HepG2 (cell line): ENCODE measurements at regions not wholly inside any gene's neighbourhood (a gene's known extent, or its start where the extent isn't known, plus 50 kb on each side); places are given as distances from the start of the nearest gene placed in this dataset.

Source experiments
- ERF ChIP-seq: IDR thresholded peaks from 2 replicates; pipeline ENCODE4 v1.6.1; 2018; ENCODE audit warnings: missing biosample characterization, missing genetic modification reagents
- KIAA2018 ChIP-seq: sonication (generic); formaldehyde crosslinking; IDR thresholded peaks from 2 replicates; pipeline ENCODE4 v1.5.0; 2020; ENCODE audit warnings: mild to moderate bottlenecking, missing genetic modification reagents, borderline replicate concordance
- KLF9 ChIP-seq: IDR thresholded peaks from 2 replicates; pipeline ENCODE4 v1.6.1; 2016; ENCODE audit warnings: low read depth
- MYC ChIP-seq: sonication (generic); formaldehyde crosslinking; IDR thresholded peaks from 2 replicates; pipeline ENCODE4 v1.9.0; 2021; ENCODE audit warnings: missing genetic modification reagents, borderline replicate concordance
- NKX3-1 ChIP-seq: sonication (generic); formaldehyde crosslinking; IDR thresholded peaks from 2 replicates; pipeline ENCODE4 v1.5.0; 2020; ENCODE audit warnings: missing genetic modification reagents
- NR2F6 ChIP-seq, 2 experiments: IDR thresholded peaks; 2 replicates each; pipeline ENCODE4 v1.6.1; 2016; ENCODE audit warnings: antibody characterized with exemption in 1 of 2, mild to moderate bottlenecking in 1 of 2
- SCMH1 ChIP-seq: sonication (generic); formaldehyde crosslinking; IDR thresholded peaks from 2 replicates; pipeline ENCODE4 v1.9.0; 2021; ENCODE audit warnings: missing genetic modification reagents, mild to moderate bottlenecking, borderline replicate concordance
- SOX5 ChIP-seq: IDR thresholded peaks from 2 replicates; pipeline ENCODE4 v1.6.1; 2016; ENCODE audit warnings: borderline replicate concordance
- YEATS4 ChIP-seq: sonication (generic); formaldehyde crosslinking; IDR thresholded peaks from 2 replicates; pipeline ENCODE4 v1.4.0; 2020; ENCODE audit warnings: missing genetic modification reagents, borderline replicate concordance
- ZFP37 ChIP-seq: sonication (generic); formaldehyde crosslinking; IDR thresholded peaks from 2 replicates; pipeline ENCODE4 v1.4.0; 2020; ENCODE audit warnings: missing genetic modification reagents, borderline replicate concordance
- ZNF12 ChIP-seq: sonication (generic); formaldehyde crosslinking; IDR thresholded peaks from 2 replicates; pipeline ENCODE4 v1.5.0; 2020; ENCODE audit warnings: missing genetic modification reagents
- ZNF124 ChIP-seq: sonication (generic); formaldehyde crosslinking; IDR thresholded peaks from 2 replicates; pipeline ENCODE4 v1.4.0; 2020; ENCODE audit warnings: missing genetic modification reagents
- ZNF207 ChIP-seq: fragments of 450-650 bp; IDR thresholded peaks from 2 replicates; pipeline ENCODE4 v1.6.1; 2016; ENCODE audit warnings: antibody characterized with exemption, borderline replicate concordance
- ZNF605 ChIP-seq: sonication (generic); formaldehyde crosslinking; IDR thresholded peaks from 2 replicates; pipeline ENCODE4 v1.8.0; 2022; ENCODE audit warnings: mild to moderate bottlenecking, missing genetic modification reagents
- ZNF616 ChIP-seq: sonication (generic); formaldehyde crosslinking; IDR thresholded peaks from 2 replicates; pipeline ENCODE4 v1.5.0; 2020; ENCODE audit warnings: low read depth, mild to moderate bottlenecking, missing genetic modification reagents
- ZNF629 ChIP-seq: sonication (generic); formaldehyde crosslinking; conservative IDR thresholded peaks from 2 replicates; pipeline ENCODE4 v1.5.0; 2020; ENCODE audit warnings: missing genetic modification reagents
- ZNF646 ChIP-seq: sonication (generic); formaldehyde crosslinking; IDR thresholded peaks from 2 replicates; pipeline ENCODE4 v1.9.0; 2021; ENCODE audit warnings: mild to moderate bottlenecking, missing genetic modification reagents
- ZNF746 ChIP-seq: sonication (generic); formaldehyde crosslinking; IDR thresholded peaks from 2 replicates; pipeline ENCODE4 v1.8.0; 2022; ENCODE audit warnings: mild to moderate bottlenecking, missing genetic modification reagents

- TF ChIP-seq ERF (CRISPR knock-in tag) = peak; percentile 94
- TF ChIP-seq YEATS4 = no peak
- peak; percentile 80; the same call in 1 of the 2 replicates for TF ChIP-seq ZNF616 (CRISPR knock-in tag)
- no peak for TF ChIP-seq SCMH1
- peak; percentile 73; the same call in 1 of the 2 replicates for TF ChIP-seq ZNF12 (CRISPR knock-in tag)
- no peak for TF ChIP-seq ZNF207
- no peak for TF ChIP-seq ZNF646 (CRISPR knock-in tag)
- TF ChIP-seq NKX3-1 (CRISPR knock-in tag) = 0 out of 2 replicates have a peak, but pooled peaks have one; percentile 23
- TF ChIP-seq KIAA2018 (CRISPR knock-in tag) = no peak
- TF ChIP-seq ZNF605 (CRISPR knock-in tag) = peak; percentile 58; the same call in 1 of the 2 replicates
- TF ChIP-seq ZNF629 (CRISPR knock-in tag) = no peak
- peak; percentile 44; the same call in 1 of the 2 replicates for TF ChIP-seq MYC
- 0 out of 2 replicates have a peak, but pooled peaks have one; percentile 51 for TF ChIP-seq ZNF124 (CRISPR knock-in tag)
- TF ChIP-seq SOX5 (CRISPR knock-in tag) = peak; percentile 88
- no peak for TF ChIP-seq KLF9 (CRISPR knock-in tag)
- no peak for TF ChIP-seq ZNF746 (CRISPR knock-in tag)
- TF ChIP-seq NR2F6 (IDR thresholded peaks at IDR 0.05) = no peak
- TF ChIP-seq NR2F6 (CRISPR knock-in tag; IDR thresholded peaks at IDR 0.05) = peak; percentile 69
- TF ChIP-seq ZFP37 = peak; percentile 83; the same call in 1 of the 2 replicates
Measured at GRCh38 chr2:106332054-106332453, 136.2 kb downstream of the RGPD3 start (continued).
